GM19468 (cell line): ENCODE measurements at regions not wholly inside any gene's neighbourhood (a gene's known extent, or its start where the extent isn't known, plus 50 kb on each side); places are given as distances from the start of the nearest gene placed in this dataset.

Source experiments
- ATAC-seq: cut with Tn5 transposase; IDR thresholded peaks from one replicate; pipeline ENCODE4 v1.9.1; 2021; ENCODE audit warnings: mild to moderate bottlenecking, moderate library complexity, moderate number of reproducible peaks; ENCODE audit not compliant: unreplicated experiment; ENCODE audit errors: extremely low read depth

DNA sequence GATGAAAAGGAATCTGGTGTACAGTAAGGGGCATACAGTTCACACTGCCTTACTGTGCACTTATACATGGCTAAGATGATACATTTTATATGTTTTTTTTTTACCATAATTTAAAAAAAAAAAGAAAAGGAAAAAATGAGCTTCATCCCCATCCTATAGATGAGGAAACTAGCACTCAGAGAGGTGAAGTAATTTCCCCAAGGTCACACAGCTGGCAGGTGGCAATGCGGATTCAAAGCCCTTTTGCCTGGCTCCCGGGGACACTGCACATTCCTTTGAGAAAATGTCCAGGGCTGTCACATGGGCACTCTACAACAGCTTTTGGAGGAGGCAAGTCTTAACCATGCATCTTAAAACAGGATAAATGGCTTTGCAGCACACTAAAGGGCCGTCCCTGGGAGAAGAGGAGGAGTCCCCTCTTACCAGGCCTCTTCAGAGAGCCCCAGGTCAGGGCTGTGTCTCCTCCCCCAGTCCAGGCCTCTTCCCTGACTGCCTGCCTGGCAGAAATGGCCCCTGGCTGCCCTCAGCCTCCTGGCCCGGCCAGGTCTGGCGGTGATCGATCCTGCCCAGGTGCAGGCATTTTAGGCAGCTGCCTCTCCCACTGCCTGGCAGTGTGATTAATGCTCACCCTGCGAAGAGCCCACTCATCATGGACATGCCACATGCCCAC is 95.1 kb upstream of the LINGO1 start:
- no peak for ATAC-seq

DNA sequence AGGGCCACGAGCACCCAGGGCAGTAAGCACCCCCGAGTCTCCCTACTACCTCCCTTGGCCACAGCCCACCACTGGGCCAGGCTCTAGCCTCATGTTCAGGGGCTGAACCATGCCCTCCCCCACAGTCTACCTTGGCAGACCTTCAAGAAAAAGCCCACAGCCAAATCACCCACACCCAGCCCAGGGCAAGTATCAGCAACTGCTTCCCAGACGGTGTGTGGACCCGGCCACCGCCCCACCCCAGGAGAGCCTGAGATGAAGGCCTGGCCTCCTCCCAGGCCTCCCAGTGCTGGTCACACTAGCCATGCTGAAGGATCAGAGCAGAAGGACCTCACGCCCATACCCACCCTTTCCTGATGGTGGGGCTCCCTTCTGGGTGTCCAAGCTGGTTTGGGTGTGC is 92.0 kb upstream of the LINGO1 start:
- ATAC-seq = no peak

DNA sequence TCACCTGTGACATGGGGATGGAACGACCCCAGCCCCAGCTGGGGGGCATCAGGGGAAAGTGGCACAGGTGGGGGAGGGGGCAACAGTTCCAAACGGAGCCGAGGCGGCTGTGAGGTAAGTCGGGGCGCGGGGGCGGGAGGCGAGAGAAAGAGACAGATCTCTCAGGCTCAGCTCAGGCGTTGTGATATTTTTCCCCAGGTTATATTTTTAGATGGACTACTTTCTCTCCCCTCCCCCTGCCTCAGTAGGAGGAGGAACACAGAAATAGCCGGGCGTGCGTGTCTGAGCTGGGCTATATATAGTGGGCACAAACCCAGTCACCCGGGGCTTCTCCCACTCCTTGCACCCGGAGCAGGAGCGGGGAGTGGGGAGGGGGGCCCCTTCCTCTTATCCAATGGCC is 91.0 kb upstream of the LINGO1 start:
- no peak for ATAC-seq

GRCh38 chr15:77722759-77723460 is 90.2 kb upstream of the LINGO1 start:
- no peak for ATAC-seq

GRCh38 chr15:77721963-77722362 is 89.3 kb upstream of the LINGO1 start:
- no peak for ATAC-seq

GRCh38 chr15:77720655-77721054 is 87.9 kb upstream of the LINGO1 start:
- no peak for ATAC-seq

- ATAC-seq = no peak
Observed at GRCh38 chr15:77720173-77720572, 87.5 kb upstream of the LINGO1 start.

GRCh38 chr15:77719450-77719849 is 86.7 kb upstream of the LINGO1 start:
- ATAC-seq = no peak

- ATAC-seq = no peak
Observed at GRCh38 chr15:77717333-77717990, 84.8 kb upstream of the LINGO1 start.

DNA sequence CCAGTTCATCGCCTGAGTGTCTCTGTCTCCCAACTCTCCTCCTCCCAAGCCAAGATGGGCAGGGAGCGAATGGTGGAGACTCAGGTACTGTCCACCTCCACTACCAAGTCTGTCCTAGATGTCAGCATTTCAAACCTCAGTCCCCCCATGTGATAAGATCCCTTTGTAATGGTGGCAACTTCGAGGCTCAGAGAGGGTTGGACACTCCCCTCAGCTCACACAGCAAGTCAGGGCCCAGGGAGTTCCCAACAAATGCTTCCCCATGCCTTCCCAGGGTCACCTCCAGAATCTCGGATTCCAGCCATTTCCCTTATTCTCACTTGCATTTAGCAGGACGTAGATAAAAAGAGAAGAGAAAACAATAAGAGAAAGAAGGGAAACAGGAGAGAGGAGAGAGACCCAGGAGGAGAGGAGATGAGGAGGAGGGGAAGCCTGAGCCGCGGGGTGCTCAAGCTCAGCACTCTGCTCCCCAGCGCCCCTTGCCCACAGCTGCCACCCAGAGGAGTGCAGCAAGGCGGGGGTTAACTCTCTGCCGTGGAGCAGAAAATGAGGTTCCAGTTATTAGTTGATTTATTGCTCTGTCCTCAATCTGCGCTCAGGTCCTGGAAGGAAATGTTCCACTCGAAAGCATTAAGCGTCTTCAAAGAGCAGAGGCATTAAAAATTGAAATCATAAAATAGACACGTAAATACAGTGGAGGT is 84.1 kb upstream of the LINGO1 start:
- no peak for ATAC-seq

- no peak for ATAC-seq
Observed at GRCh38 chr15:77715860-77716259, 83.1 kb upstream of the LINGO1 start.

DNA sequence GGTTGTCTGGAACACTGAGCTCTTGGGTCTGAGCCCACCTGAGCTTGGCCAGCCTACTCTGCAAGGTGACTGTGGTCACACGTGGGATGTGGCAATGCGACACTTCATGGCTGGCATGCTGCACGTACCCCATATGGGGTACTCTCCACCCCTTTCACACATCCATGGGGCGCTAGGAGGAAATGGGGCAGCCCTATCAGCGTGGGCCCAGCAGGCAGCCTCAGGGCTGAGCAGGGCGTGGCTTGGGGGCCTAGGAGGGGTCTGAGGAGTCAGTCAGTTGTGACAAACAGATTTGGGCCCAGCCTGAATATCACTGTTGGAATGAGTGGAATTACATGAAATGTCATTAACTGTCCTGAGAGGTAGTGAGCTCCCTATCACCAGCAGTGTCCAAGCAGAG is 82.3 kb upstream of the LINGO1 start:
- no peak for ATAC-seq

GRCh38 chr15:77714555-77714954 is 81.8 kb upstream of the LINGO1 start:
- ATAC-seq = no peak

GRCh38 chr15:77714023-77714422 is 81.3 kb upstream of the LINGO1 start:
- ATAC-seq = no peak

GRCh38 chr15:77713281-77713680 is 80.6 kb upstream of the LINGO1 start:
- no peak for ATAC-seq

- no peak for ATAC-seq
Observed at GRCh38 chr15:77712438-77712837, 79.7 kb upstream of the LINGO1 start.

DNA sequence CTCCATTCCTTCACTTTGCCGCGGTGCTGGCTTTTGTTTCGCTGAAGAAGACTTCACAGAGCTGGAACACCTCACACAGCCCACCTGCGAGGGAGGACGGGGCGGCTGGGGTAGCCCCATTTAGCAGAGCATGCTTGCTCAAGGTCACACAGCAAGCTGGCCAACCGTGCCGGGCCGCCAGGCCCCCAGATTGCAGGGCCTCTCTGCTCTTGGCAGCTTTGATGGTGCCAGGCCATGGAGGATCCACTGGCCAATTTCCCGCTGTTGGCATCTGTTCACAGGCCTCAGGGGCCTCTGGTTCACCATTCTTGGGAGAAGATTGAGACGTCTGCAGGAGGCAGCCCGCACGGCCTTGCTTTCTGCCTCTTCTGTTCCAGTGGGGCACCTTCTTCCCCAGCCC is 77.9 kb upstream of the LINGO1 start:
- no peak for ATAC-seq

GRCh38 chr15:77710206-77710605 is 77.5 kb upstream of the LINGO1 start:
- ATAC-seq = no peak

DNA sequence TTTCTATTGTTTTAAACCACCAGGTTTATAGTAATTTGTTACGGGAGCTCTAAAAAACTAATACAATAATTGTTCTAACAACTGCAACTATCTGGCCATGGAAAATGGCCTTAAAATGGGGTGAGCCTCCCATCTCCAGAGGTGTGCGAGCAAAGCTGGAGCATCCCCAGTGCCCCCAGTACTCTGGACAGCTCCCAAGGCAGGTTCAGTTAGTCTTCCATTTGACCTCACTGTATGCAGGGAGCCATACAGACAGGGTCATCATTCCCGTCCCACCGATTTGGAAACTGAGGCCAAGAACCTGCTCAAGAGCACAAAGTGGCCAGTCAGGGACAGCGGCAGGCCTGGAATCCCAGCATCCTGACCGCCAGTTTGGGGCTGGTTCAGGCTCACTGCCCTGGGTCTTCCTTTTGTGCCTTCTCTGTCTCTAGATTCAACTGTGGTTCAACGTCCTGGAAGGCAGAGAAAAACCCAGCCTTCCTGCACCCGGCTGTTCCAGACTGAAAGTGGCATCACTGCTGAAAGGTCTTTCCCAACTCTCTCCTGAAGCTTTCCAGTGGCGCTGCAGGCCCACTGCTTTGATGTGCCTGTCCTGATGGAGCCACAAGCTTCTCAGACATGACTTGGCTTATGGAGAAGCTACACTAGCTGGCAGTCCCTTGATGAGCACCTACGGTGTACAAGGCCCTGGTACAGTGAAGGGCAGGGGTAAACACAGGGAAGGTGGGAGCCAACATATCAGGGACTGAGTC is 76.6 kb upstream of the LINGO1 start:
- no peak for ATAC-seq
